ENCODE measurements at regions not wholly inside any gene's neighbourhood (a gene's known extent, or its start where the extent isn't known, plus 50 kb on each side); places are given as distances from the start of the nearest gene placed in this dataset.
"Not testable (repeated sequence)": the region's sequence is repeated elsewhere in the genome, so short reads cannot be mapped to it uniquely, and the experiment has no call there.

GRCh38 chr1:68919075-68919474 lies 422.2 kb upstream of the DEPDC1 start:
- no peaks in the 10 kb centered on the region for H3K9me2 ChIP-seq
- H3K27me3 ChIP-seq (ENCODE audit: insufficient read depth): no peaks in the 10 kb centered on the region
- no peaks in the 10 kb centered on the region for H3K9me3 ChIP-seq
- WGBS (ENCODE audit: low lambda C conversion rate): 20% methylated on average over 1 of the region's 1 CpG
- TF ChIP-seq FOSL2 (IDR thresholded peaks at IDR 0.05; ENCODE audit: borderline replicate concordance, low read depth): no peak
- no peak for TF ChIP-seq SIN3A (IDR thresholded peaks at IDR 0.05; ENCODE audit: borderline replicate concordance, low read depth, low read length)
- TF ChIP-seq SMC3 (IDR thresholded peaks at IDR 0.05; ENCODE audit: low read depth, low read length): no peak
- TF ChIP-seq FOXJ3 (CRISPR knock-in tag; IDR thresholded peaks at IDR 0.05): no peak
- no peak for TF ChIP-seq POLR2AphosphoS5 (IDR thresholded peaks at IDR 0.05; ENCODE audit: low read depth, low read length)
- H3F3A ChIP-seq (replicated peaks; ENCODE audit: insufficient read depth): no peaks in the 10 kb centered on the region
- no peak overlapping the region for H3K4me3 ChIP-seq (ENCODE audit: low read depth in 2 of 2, low read length in 1 of 2)
- no peak overlapping the region for H2AFZ ChIP-seq (ENCODE audit: low read depth)
- DNase-seq: no peak
- no peaks in the 10 kb centered on the region for H4K20me1 ChIP-seq (ENCODE audit: insufficient read depth)
- H3K9ac ChIP-seq: no peak overlapping the region
- H3K79me2 ChIP-seq (ENCODE audit: insufficient read depth): no peaks in the 10 kb centered on the region
- POLR2A ChIA-PET: no interaction called here
- H3K4me1 ChIP-seq (ENCODE audit: control insufficient read depth in 1 of 2, insufficient read depth in 2 of 2, low read depth in 1 of 2, low read length in 1 of 2): no peaks in the 10 kb centered on the region
- CTCF ChIA-PET: no interaction called here
- no peaks in the 10 kb centered on the region for H3K36me3 ChIP-seq (replicated peaks in 1 of 2; ENCODE audit: control insufficient read depth in 1 of 2, insufficient read depth in 2 of 2, low read length in 1 of 2)
- H3K4me2 ChIP-seq: no peak overlapping the region
- no peak overlapping the region for H3K27ac ChIP-seq (ENCODE audit: low read depth in 2 of 2, low read length in 1 of 2)

- H2AFZ ChIP-seq (ENCODE audit: low read depth); H3K4me2 ChIP-seq; H3K79me2 ChIP-seq (ENCODE audit: insufficient read depth); H3K27ac ChIP-seq (ENCODE audit: low read depth in 2 of 2, low read length in 1 of 2); H4K20me1 ChIP-seq (ENCODE audit: insufficient read depth); CTCF ChIA-PET; H3F3A ChIP-seq (replicated peaks; ENCODE audit: insufficient read depth); H3K36me3 ChIP-seq (replicated peaks in 1 of 2; ENCODE audit: control insufficient read depth in 1 of 2, insufficient read depth in 2 of 2, low read length in 1 of 2); H3K9me3 ChIP-seq; DNase-seq; H3K27me3 ChIP-seq (ENCODE audit: insufficient read depth); H3K9me2 ChIP-seq; POLR2A ChIA-PET; H3K4me1 ChIP-seq (ENCODE audit: control insufficient read depth in 1 of 2, insufficient read depth in 2 of 2, low read depth in 1 of 2, low read length in 1 of 2); H3K9ac ChIP-seq: not testable (repeated sequence)
- peak overlapping the region in 1 of 2 experiments; percentile 5; a peak in 1 of 4 replicates for H3K4me3 ChIP-seq (ENCODE audit: low read depth in 2 of 2, low read length in 1 of 2)
- WGBS (ENCODE audit: low lambda C conversion rate): 80% methylated on average over 21 of the region's 30 CpGs
Observed at GRCh38 chr1:68923475-68924088, 426.7 kb upstream of the DEPDC1 start.

- H3K4me3 ChIP-seq (ENCODE audit: low read depth in 2 of 2, low read length in 1 of 2): no peak overlapping the region
- TF ChIP-seq MEF2A (IDR thresholded peaks at IDR 0.05; ENCODE audit: borderline replicate concordance, low read depth) (no peak), FOSL2 (IDR thresholded peaks at IDR 0.05; ENCODE audit: borderline replicate concordance, low read depth) (no peak), GABPA (IDR thresholded peaks at IDR 0.05; ENCODE audit: low read depth) (no peak), FOXM1 (IDR thresholded peaks at IDR 0.05; ENCODE audit: low read depth) (no peak), REST (IDR thresholded peaks at IDR 0.05; ENCODE audit: low read depth, low read length) (no peak), USF2 (IDR thresholded peaks at IDR 0.05; ENCODE audit: borderline replicate concordance, low read depth, low read length) (no peak), PBX3 (IDR thresholded peaks at IDR 0.05) (no peak), ZBTB33 (IDR thresholded peaks at IDR 0.05; ENCODE audit: borderline replicate concordance, low read depth) (no peak)
- no peaks in the 10 kb centered on the region for H3K4me1 ChIP-seq (ENCODE audit: control insufficient read depth in 1 of 2, insufficient read depth in 2 of 2, low read depth in 1 of 2, low read length in 1 of 2)
- ChIA-PET CTCF (no interaction called here), POLR2A (no interaction called here)
- no peak overlapping the region for H3K27ac ChIP-seq (ENCODE audit: low read depth in 2 of 2, low read length in 1 of 2)
- no peaks in the 10 kb centered on the region for H3K9me3 ChIP-seq
- no peaks in the 10 kb centered on the region for H4K20me1 ChIP-seq (ENCODE audit: insufficient read depth)
- no peak overlapping the region for H3K4me2 ChIP-seq
- no peaks in the 10 kb centered on the region for H3K9me2 ChIP-seq
- no peak for DNase-seq
- no peaks in the 10 kb centered on the region for H3K27me3 ChIP-seq (ENCODE audit: insufficient read depth)
- 29% methylated on average over 1 of the region's 1 CpG for WGBS (ENCODE audit: low lambda C conversion rate)
- no peak overlapping the region for H2AFZ ChIP-seq (ENCODE audit: low read depth)
- no peaks in the 10 kb centered on the region for H3K79me2 ChIP-seq (ENCODE audit: insufficient read depth)
- no peak overlapping the region for H3K9ac ChIP-seq
- H3F3A ChIP-seq (replicated peaks; ENCODE audit: insufficient read depth): no peaks in the 10 kb centered on the region
- H3K36me3 ChIP-seq (replicated peaks in 1 of 2; ENCODE audit: control insufficient read depth in 1 of 2, insufficient read depth in 2 of 2, low read length in 1 of 2): no peaks in the 10 kb centered on the region
Observed at GRCh38 chr1:68930101-68930500, 433.2 kb upstream of the DEPDC1 start.

All from SK-N-SH (cell line).